GM12892 (cell line): ENCODE measurements at regions not wholly inside any gene's neighbourhood (a gene's known extent, or its start where the extent isn't known, plus 50 kb on each side); places are given as distances from the start of the nearest gene placed in this dataset.

Source experiments
- POLR2A ChIP-seq: IDR thresholded peaks from 2 replicates; pipeline ENCODE4 v1.6.1; 2011; ENCODE audit warnings: low read depth, low read length, control low read depth
- POLR2AphosphoS5 ChIP-seq: IDR thresholded peaks from 2 replicates; pipeline ENCODE4 v1.6.1; 2011; ENCODE audit warnings: low read depth, low read length, control low read depth
- TAF1 ChIP-seq: IDR thresholded peaks from 2 replicates; pipeline ENCODE4 v1.6.1; 2011; ENCODE audit warnings: low read depth, mild to moderate bottlenecking, control low read depth, low read length, borderline replicate concordance

- TF ChIP-seq POLR2A (no peak), POLR2AphosphoS5 (no peak), TAF1 (no peak)
Observed at GRCh38 chr18:35915056-35915455, 57.4 kb upstream of the RMP24 start.
